ENCODE measurements at regions not wholly inside any gene's neighbourhood (a gene's known extent, or its start where the extent isn't known, plus 50 kb on each side); places are given as distances from the start of the nearest gene placed in this dataset.

- TF ChIP-seq CUX1 (IDR thresholded peaks at IDR 0.05; ENCODE audit: insufficient replicate concordance, low read depth, low read length) = no peak
- TF ChIP-seq CHD4 (IDR thresholded peaks at IDR 0.05) = no peak
- TF ChIP-seq KLF5 (IDR thresholded peaks at IDR 0.05; ENCODE audit: partially characterized antibody) = no peak
- no peak for TF ChIP-seq USF2 (IDR thresholded peaks at IDR 0.05; ENCODE audit: borderline replicate concordance, low read depth, low read length)
- TF ChIP-seq TCF12 (IDR thresholded peaks at IDR 0.05; ENCODE audit: low read depth, low read length) = no peak
- TF ChIP-seq NFYB (IDR thresholded peaks at IDR 0.05; ENCODE audit: insufficient read depth, low read depth, low read length) = no peak
- no peak for TF ChIP-seq ETV6 (conservative IDR thresholded peaks at IDR 0.05 in 1 of 2, IDR thresholded peaks at IDR 0.05 in 1 of 2; ENCODE audit: borderline replicate concordance in 1 of 2, low read depth in 1 of 2)
- no peak for TF ChIP-seq RELB (IDR thresholded peaks at IDR 0.05; ENCODE audit: low read depth)
- no peak for TF ChIP-seq STAT3 (IDR thresholded peaks at IDR 0.05; ENCODE audit: low read depth, low read length)
- no peak for TF ChIP-seq RAD51 (IDR thresholded peaks at IDR 0.05)
- no peak for TF ChIP-seq IRF5 (IDR thresholded peaks at IDR 0.05; ENCODE audit: borderline replicate concordance)
- TF ChIP-seq SREBF1 (IDR thresholded peaks at IDR 0.05; ENCODE audit: low read length) = no peak
Observed at GRCh38 chr4:138104284-138104680, 137.9 kb downstream of the SLC7A11 start (continued).

Measured in GM12878 (cell line).